Fibroblast of villous mesenchyme (primary cell): ENCODE measurements at regions not wholly inside any gene's neighbourhood (a gene's known extent, or its start where the extent isn't known, plus 50 kb on each side); places are given as distances from the start of the nearest gene placed in this dataset.

Source experiments
- DNase-seq: peaks from one replicate; pipeline ENCODE4 v3.0.0-alpha.2; 2010; ENCODE audit warnings: low read depth
- H3K4me3 ChIP-seq: 2 replicates; pipeline ENCODE4 v1.5.1; 2011; ENCODE audit warnings: low read depth, mild to moderate bottlenecking, low read length
- TF ChIP-seq, protein P1 (sequence below): IDR thresholded peaks from 2 replicates; pipeline ENCODE4 v1.5.1; 2012; ENCODE audit warnings: low read depth, mild to moderate bottlenecking, low read length; ENCODE audit not compliant: insufficient read depth

DNA sequence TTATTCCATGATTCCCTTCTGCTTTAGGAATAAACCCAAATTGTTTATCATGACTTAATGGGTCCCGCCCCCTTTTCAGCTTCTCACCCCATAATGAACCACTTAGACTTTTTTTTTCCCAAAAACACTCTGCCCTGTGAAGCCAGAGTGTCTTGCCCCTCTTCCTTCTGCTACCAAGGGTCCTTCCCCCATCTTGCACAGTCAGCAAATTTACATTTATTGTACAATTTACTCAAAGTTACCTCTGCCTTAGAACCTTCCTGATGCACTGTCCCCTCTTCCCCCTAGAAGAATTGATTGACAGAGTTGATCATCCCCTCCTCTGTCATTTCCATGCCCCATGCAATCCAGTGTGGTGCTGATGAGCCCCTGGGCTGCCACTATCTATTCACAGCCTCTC is 101.5 kb upstream of the PPP2R3A start:
- TF ChIP-seq, protein P1, sequence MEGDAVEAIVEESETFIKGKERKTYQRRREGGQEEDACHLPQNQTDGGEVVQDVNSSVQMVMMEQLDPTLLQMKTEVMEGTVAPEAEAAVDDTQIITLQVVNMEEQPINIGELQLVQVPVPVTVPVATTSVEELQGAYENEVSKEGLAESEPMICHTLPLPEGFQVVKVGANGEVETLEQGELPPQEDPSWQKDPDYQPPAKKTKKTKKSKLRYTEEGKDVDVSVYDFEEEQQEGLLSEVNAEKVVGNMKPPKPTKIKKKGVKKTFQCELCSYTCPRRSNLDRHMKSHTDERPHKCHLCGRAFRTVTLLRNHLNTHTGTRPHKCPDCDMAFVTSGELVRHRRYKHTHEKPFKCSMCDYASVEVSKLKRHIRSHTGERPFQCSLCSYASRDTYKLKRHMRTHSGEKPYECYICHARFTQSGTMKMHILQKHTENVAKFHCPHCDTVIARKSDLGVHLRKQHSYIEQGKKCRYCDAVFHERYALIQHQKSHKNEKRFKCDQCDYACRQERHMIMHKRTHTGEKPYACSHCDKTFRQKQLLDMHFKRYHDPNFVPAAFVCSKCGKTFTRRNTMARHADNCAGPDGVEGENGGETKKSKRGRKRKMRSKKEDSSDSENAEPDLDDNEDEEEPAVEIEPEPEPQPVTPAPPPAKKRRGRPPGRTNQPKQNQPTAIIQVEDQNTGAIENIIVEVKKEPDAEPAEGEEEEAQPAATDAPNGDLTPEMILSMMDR = no peak
- DNase-seq = no peak
- no peak overlapping the region for H3K4me3 ChIP-seq

DNA sequence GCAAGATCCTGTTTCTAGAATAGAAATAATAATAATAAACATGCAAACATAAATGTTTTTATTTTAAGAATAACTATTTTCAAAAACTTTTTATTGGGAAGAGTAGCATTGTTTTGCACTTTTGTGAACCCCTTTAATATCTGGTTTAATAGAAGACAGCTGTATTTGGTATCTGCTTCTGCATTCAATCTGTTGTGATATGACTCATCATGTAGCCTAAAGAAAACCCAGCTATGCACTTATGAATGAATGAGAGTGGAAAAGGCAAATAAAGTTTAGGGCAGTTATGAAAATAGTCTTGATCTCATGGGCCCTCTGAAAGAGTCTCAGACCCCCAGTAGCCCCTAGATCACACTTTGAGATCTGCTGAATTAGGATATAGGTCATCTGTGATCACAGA is 100.4 kb upstream of the PPP2R3A start:
- no peak overlapping the region for H3K4me3 ChIP-seq
- TF ChIP-seq, protein P1 = no peak
- DNase-seq = peak; percentile 5

DNA sequence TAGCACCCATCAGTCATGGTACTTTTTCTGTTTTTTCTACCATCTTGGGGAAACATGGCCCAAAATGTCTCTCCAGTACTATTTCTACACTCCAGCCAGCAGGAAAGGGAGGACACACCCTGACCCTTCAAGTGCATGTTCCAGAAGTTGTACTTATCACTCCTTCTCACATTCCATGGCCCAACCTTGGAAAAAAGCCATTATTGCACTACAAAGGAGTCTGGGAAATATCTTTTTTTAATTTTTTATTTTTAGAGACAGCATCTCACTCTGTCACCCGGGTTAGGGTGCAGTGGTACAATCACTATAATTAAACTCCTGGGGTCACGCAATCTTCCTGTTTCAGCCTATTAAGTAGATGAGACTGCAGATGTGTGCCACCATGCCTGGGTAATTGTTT is 100.0 kb upstream of the PPP2R3A start:
- TF ChIP-seq, protein P1 = no peak

DNA sequence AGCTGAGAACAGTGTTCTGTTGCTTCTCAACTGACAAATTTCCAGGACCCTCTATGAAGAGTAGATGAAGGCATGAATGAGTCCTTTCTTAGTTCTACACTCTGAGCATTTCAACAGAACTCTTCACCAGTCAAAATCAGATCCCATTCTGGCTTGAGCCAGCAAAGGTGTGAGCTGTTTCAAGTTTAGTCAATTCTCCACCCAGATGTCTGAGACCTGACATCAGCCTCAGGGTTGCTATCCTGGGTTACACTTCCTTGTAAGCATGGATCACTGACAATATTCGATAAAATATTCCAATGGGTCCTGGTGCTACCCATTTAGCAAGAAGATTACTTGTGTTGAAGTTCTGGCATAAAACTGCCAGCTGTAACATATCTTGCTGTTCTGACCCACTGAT is 97.6 kb upstream of the PPP2R3A start:
- no peak overlapping the region for H3K4me3 ChIP-seq
- DNase-seq = no peak
- TF ChIP-seq, protein P1 = no peak

More for the DNA sequence above, 100.0 kb upstream of the PPP2R3A start:
- H3K4me3 ChIP-seq = no peak overlapping the region
- peak; percentile 2 for DNase-seq

DNA sequence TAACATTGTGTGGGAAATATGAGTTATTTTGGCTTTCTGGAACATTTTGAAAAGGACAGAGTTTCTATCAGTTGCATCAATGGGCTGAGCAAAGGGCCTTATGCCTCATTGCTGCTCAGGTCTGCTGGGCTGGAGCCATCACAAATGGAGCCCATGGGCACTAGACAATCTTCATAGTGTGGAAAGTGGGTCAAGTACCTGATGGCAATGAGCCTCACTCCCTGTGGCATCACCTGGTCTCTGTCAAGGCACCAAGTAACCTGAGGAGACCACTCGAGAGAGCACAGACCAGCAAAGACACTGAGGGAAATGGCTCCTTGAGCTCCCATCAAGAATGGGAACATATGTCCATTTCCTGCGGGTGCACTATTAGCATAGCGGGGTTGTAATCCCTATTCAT is 96.7 kb upstream of the PPP2R3A start:
- DNase-seq = no peak
- H3K4me3 ChIP-seq = no peak overlapping the region
- TF ChIP-seq, protein P1 = no peak

DNA sequence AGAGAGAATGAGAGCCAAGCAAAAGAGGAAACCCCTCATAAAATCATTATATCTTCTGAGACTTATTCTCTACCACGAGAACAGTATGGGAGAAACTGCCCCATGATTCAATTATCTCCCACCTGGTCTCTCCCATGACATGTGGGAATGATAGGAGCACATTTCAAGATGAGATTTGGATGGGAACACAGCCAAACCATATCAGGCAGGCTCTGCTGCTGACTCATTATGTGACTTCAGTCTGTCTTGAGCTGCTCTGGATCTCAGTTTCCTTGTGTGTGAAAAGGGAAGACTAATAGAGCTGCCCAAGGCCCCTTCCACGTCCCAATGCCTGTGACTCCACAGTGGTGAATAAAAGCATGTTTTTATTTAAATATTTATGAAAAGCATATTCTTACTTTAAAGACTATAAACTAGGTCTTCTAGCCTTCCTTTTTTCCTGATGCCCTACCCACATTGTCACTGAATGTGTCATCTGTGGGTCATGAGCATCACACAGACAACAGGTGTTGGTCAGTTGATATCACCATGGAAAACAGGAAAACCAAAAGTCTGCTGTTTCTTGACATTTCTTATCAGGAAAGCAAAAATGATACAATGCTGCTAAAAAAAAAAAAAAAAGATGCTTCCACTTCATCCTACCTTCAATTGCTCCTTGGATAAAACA is 96.0 kb upstream of the PPP2R3A start:
- DNase-seq = no peak
- TF ChIP-seq, protein P1 = no peak
- H3K4me3 ChIP-seq = no peak overlapping the region

DNA sequence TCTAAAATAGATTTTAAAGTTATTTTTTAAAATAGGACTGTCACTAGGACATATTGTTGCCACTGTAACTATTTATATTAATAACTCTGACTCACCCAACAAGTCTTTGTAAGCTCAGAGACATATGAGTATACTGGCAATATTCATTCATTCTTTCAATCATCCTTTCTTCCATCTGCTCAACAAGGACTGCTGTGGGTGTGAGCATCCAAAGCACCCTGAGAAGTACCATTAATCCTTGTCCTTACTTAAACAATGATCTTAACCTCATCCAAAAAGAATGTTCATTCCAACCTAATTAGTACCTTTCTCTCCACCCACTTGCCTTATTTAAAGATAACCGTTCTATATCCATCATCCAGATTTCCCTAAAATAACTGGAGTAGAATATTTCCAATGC is 94.2 kb upstream of the PPP2R3A start:
- no peak for DNase-seq
- TF ChIP-seq, protein P1 = no peak
- H3K4me3 ChIP-seq = no peak overlapping the region
